Subcutaneous abdominal adipose tissue (tissue), 5 donors: ENCODE measurements at regions not wholly inside any gene's neighbourhood (a gene's known extent, or its start where the extent isn't known, plus 50 kb on each side); places are given as distances from the start of the nearest gene placed in this dataset.
"Not testable (repeated sequence)": the region's sequence is repeated elsewhere in the genome, so short reads cannot be mapped to it uniquely, and the experiment has no call there.

Experiments
- H3K27ac ChIP-seq: one replicate; pipeline ENCODE4 v1.7.0; 2013; ENCODE audit warnings: low read depth, mild to moderate bottlenecking, inconsistent platforms, low read length, moderate library complexity
- H3K27me3 ChIP-seq, 5 donors: one replicate each; pipeline ENCODE4 v1.7.0; 2013; ENCODE audit warnings: low read length in 5 of 5, inconsistent platforms in 1 of 5; ENCODE audit not compliant: control insufficient read depth in 5 of 5, insufficient read depth in 4 of 5
- H3K36me3 ChIP-seq, 5 donors: one replicate each; pipeline ENCODE4 v1.7.0; 2013; ENCODE audit warnings: low read length in 5 of 5; ENCODE audit not compliant: control insufficient read depth in 5 of 5, insufficient read depth in 5 of 5
- H3K4me1 ChIP-seq, 5 donors: one replicate each; pipeline ENCODE4 v1.7.0; 2013; ENCODE audit warnings: low read length in 5 of 5, mild to moderate bottlenecking in 3 of 5, moderate library complexity in 1 of 5; ENCODE audit not compliant: control insufficient read depth in 5 of 5, insufficient read depth in 5 of 5
- H3K4me3 ChIP-seq, 5 donors: one replicate each; pipeline ENCODE4 v1.7.0; 2013; ENCODE audit warnings: low read length in 5 of 5, low read depth in 1 of 5
- H3K9ac ChIP-seq, 5 donors: one replicate each; pipeline ENCODE4 v1.7.0; 2013; ENCODE audit warnings: low read length in 5 of 5, mild to moderate bottlenecking in 4 of 5, moderate library complexity in 3 of 5
- H3K9me3 ChIP-seq, 5 donors: one replicate each; pipeline ENCODE4 v1.7.0; 2013; ENCODE audit warnings: low read length in 5 of 5; ENCODE audit not compliant: control insufficient read depth in 5 of 5
- donor health status: healthy.
- donor health status: healthy.
- donor health status: healthy.
- donor health status: healthy.
- donor health status: healthy.

GRCh38 chr10:28478646-28479045 lies 54.3 kb upstream of the WAC start:
- Histone ChIP-seq H3K4me3 (no peak overlapping the region), H3K27me3 (no peaks in the 10 kb centered on the region), H3K9me3 (peaks cover 0 to 4% (median 0%) of the 10 kb centered on the region in 5 donors), H3K27ac (no peak overlapping the region), H3K36me3 (no peaks in the 10 kb centered on the region), H3K9ac (no peak overlapping the region), H3K4me1 (peaks cover 2 to 12% (median 4%) of the 10 kb centered on the region in 5 donors)

- Histone ChIP-seq H3K9ac (no peak overlapping the region), H3K4me1 (peaks cover 2 to 12% (median 4%) of the 10 kb centered on the region in 5 donors), H3K27me3 (no peaks in the 10 kb centered on the region), H3K4me3 (no peak overlapping the region), H3K27ac (no peak overlapping the region), H3K9me3 (peaks cover 0 to 4% (median 0%) of the 10 kb centered on the region in 5 donors), H3K36me3 (no peaks in the 10 kb centered on the region)
Measured at GRCh38 chr10:28479425-28479865, 53.5 kb upstream of the WAC start.

GRCh38 chr10:28479927-28480627 lies 52.8 kb upstream of the WAC start:
- peaks cover 2 to 12% (median 4%) of the 10 kb centered on the region in 5 donors for H3K4me1 ChIP-seq
- no peak overlapping the region for H3K27ac ChIP-seq
- H3K4me3 ChIP-seq, result no peak overlapping the region
- no peaks in the 10 kb centered on the region for H3K27me3 ChIP-seq
- H3K9ac ChIP-seq, result no peak overlapping the region
- no peaks in the 10 kb centered on the region for H3K36me3 ChIP-seq
- H3K9me3 ChIP-seq, result peaks cover 0 to 4% (median 0%) of the 10 kb centered on the region in 5 donors

- peaks cover 2 to 12% (median 4%) of the 10 kb centered on the region in 5 donors for H3K4me1 ChIP-seq
- H3K9ac ChIP-seq, result no peak overlapping the region
- H3K9me3 ChIP-seq, result peaks cover 0 to 4% (median 0%) of the 10 kb centered on the region in 5 donors
- H3K27ac ChIP-seq, result no peak overlapping the region
- no peak overlapping the region for H3K4me3 ChIP-seq
- H3K36me3 ChIP-seq, result no peaks in the 10 kb centered on the region
- H3K27me3 ChIP-seq, result no peaks in the 10 kb centered on the region
Measured at GRCh38 chr10:28480628-28480965, 52.3 kb upstream of the WAC start.

GRCh38 chr10:28481346-28481745 lies 51.6 kb upstream of the WAC start:
- H3K9ac ChIP-seq, H3K4me3 ChIP-seq, H3K27ac ChIP-seq, H3K9me3 ChIP-seq, H3K27me3 ChIP-seq, H3K36me3 ChIP-seq: not testable (repeated sequence)
- peaks cover 2 to 12% (median 4%) of the 10 kb centered on the region in 5 donors for H3K4me1 ChIP-seq

- peaks cover 2 to 12% (median 4%) of the 10 kb centered on the region in 5 donors for H3K4me1 ChIP-seq
- no peaks in the 10 kb centered on the region for H3K27me3 ChIP-seq
- H3K36me3 ChIP-seq, result no peaks in the 10 kb centered on the region
- no peak overlapping the region for H3K4me3 ChIP-seq
- H3K9me3 ChIP-seq, result peaks cover 0 to 4% (median 0%) of the 10 kb centered on the region in 5 donors
- H3K9ac ChIP-seq, result no peak overlapping the region
- no peak overlapping the region for H3K27ac ChIP-seq
Measured at GRCh38 chr10:28481968-28482367, 51.0 kb upstream of the WAC start.
